ENCODE measurements at regions not wholly inside any gene's neighbourhood (a gene's known extent, or its start where the extent isn't known, plus 50 kb on each side); places are given as distances from the start of the nearest gene placed in this dataset.

- Histone ChIP-seq H3K36me3 (no peaks in the 10 kb centered on the region), H3K27me3 (no peaks in the 10 kb centered on the region), H3K9me3 (no peaks in the 10 kb centered on the region), H3K4me1 (ENCODE audit: control insufficient read depth in 1 of 2, insufficient read depth in 1 of 2, low read depth in 1 of 2, low read length in 1 of 2) (no peaks in the 10 kb centered on the region), H3K4me3 (ENCODE audit: low read depth in 1 of 2, low read length in 1 of 2) (no peak overlapping the region), H3K27ac (no peak overlapping the region)
- no peak for TF ChIP-seq CTCF (IDR thresholded peaks at IDR 0.05)
Measured at GRCh38 chr7:119105381-119105780, 880.9 kb downstream of the ANKRD7 start.

DNA sequence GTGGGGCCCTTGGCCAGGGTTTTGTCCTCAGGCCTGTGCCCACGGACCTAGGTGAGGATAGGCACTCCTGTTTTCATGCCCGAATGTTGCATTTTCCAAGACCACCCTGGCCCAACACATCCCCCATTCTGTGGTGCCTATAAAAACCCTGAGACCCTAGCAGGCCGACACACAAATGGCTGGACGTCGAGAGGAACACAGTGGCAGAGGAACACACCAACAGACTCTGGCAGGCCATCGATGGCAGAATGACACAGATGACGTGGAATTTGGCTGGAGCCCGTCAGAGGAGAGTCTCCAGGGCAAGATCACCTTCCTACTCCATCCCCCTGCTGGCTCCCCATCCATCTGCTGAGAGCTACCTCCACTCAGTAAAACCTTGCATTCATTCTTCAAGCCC, 898.8 kb downstream of the ANKRD7 start:
- no peak for TF ChIP-seq CTCF (IDR thresholded peaks at IDR 0.05)
- no peak overlapping the region for H3K4me3 ChIP-seq (ENCODE audit: low read depth in 1 of 2, low read length in 1 of 2)

GRCh38 chr7:119127706-119128105, 903.2 kb downstream of the ANKRD7 start:
- Histone ChIP-seq H3K27ac (no peak overlapping the region), H3K36me3 (no peaks in the 10 kb centered on the region), H3K27me3 (no peaks in the 10 kb centered on the region), H3K9me3 (no peaks in the 10 kb centered on the region), H3K4me1 (ENCODE audit: control insufficient read depth in 1 of 2, insufficient read depth in 1 of 2, low read depth in 1 of 2, low read length in 1 of 2) (no peaks in the 10 kb centered on the region), H3K4me3 (ENCODE audit: low read depth in 1 of 2, low read length in 1 of 2) (no peak overlapping the region)
- TF ChIP-seq CTCF (IDR thresholded peaks at IDR 0.05) = no peak

More for the DNA sequence above, 898.8 kb downstream of the ANKRD7 start:
- Histone ChIP-seq H3K27ac (no peak overlapping the region), H3K27me3 (no peaks in the 10 kb centered on the region), H3K9me3 (no peaks in the 10 kb centered on the region), H3K36me3 (no peaks in the 10 kb centered on the region), H3K4me1 (ENCODE audit: control insufficient read depth in 1 of 2, insufficient read depth in 1 of 2, low read depth in 1 of 2, low read length in 1 of 2) (no peaks in the 10 kb centered on the region)

DNA sequence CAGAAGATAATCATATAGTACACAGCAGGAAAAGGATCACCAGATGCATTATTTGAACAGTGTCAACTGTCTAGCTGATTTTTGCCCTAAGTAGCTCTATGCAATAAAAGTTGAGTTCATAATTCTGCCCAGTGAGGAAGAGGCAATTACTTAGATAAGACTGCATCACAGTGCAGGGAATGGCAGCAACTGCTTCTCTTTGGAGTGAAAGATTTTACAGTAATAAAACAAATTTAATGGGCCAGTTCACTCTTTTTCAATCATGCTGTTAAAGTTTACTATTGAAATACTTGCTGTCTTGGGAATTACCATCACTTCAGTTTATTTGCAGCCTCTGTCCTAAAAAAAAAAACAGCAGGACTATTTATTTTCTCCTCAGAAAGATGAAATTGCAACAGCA, 907.9 kb downstream of the ANKRD7 start:
- no peak overlapping the region for H3K4me3 ChIP-seq (ENCODE audit: low read depth in 1 of 2, low read length in 1 of 2)
- no peaks in the 10 kb centered on the region for H3K9me3 ChIP-seq
- no peaks in the 10 kb centered on the region for H3K27me3 ChIP-seq
- H3K27ac ChIP-seq = no peak overlapping the region
- no peaks in the 10 kb centered on the region for H3K4me1 ChIP-seq (ENCODE audit: control insufficient read depth in 1 of 2, insufficient read depth in 1 of 2, low read depth in 1 of 2, low read length in 1 of 2)
- H3K36me3 ChIP-seq = no peaks in the 10 kb centered on the region
- TF ChIP-seq CTCF (IDR thresholded peaks at IDR 0.05) = no peak

DNA sequence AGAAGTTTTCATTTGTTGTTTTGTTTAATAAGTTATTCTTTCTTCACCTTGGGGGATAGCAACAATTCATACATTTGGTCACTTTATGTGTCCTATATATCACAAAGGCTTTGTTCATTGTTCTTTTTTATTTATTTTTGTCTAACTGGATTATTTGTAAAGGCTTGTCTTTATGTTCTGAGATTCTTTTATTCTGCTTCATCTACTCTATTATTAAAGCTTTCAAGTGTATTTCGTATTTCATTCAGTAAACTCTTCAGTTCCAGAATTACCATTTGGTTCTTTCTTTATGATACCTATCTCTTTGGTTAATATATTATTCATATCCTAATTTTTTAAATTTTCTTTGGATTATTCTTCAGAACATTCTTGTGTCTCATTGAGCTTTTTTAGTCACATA, 942.9 kb downstream of the ANKRD7 start:
- H3K36me3 ChIP-seq = no peaks in the 10 kb centered on the region
- H3K4me1 ChIP-seq (ENCODE audit: control insufficient read depth in 1 of 2, insufficient read depth in 1 of 2, low read depth in 1 of 2, low read length in 1 of 2) = no peaks in the 10 kb centered on the region
- no peak overlapping the region for H3K27ac ChIP-seq
- peaks cover 4% of the 10 kb centered on the region for H3K9me3 ChIP-seq
- no peak overlapping the region for H3K4me3 ChIP-seq (ENCODE audit: low read depth in 1 of 2, low read length in 1 of 2)
- TF ChIP-seq CTCF (IDR thresholded peaks at IDR 0.05) = no peak
- no peaks in the 10 kb centered on the region for H3K27me3 ChIP-seq

DNA sequence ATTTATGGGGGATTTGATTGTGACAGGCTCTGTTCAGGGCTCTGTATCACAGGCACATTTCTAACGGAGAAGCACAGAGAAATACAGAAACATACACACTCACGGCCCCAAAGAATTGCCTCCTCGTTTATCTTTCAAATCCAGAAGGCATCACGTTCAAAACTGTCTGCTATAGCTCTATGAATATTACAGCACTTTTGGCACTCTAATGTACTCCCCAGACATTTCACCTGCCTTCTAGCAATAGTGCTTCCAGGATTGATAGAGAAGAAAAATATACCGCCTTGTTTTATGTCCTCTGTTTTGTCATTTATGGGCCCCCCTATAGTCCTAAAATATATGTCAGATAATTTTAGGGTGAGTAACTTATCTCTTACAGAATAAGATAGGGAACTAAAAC, 947.5 kb downstream of the ANKRD7 start:
- Histone ChIP-seq H3K36me3 (no peaks in the 10 kb centered on the region), H3K4me3 (ENCODE audit: low read depth in 1 of 2, low read length in 1 of 2) (no peak overlapping the region), H3K27ac (no peak overlapping the region), H3K9me3 (peaks cover 4% of the 10 kb centered on the region), H3K27me3 (no peaks in the 10 kb centered on the region), H3K4me1 (ENCODE audit: control insufficient read depth in 1 of 2, insufficient read depth in 1 of 2, low read depth in 1 of 2, low read length in 1 of 2) (no peaks in the 10 kb centered on the region)
- no peak for TF ChIP-seq CTCF (IDR thresholded peaks at IDR 0.05)

Measured in neutrophil (primary cell).